HG03439 (cell line): ENCODE measurements at regions not wholly inside any gene's neighbourhood (a gene's known extent, or its start where the extent isn't known, plus 50 kb on each side); places are given as distances from the start of the nearest gene placed in this dataset.

ENCODE experiments used
- ATAC-seq: cut with Tn5 transposase; IDR thresholded peaks from one replicate; pipeline ENCODE4 v1.9.1; 2021; ENCODE audit warnings: mild to moderate bottlenecking, moderate library complexity; ENCODE audit not compliant: unreplicated experiment

- no peak for ATAC-seq
Measured at GRCh38 chr2:62284471-62284870, 88.6 kb downstream of the B3GNT2 start.

GRCh38 chr2:62283147-62283546 is 87.2 kb downstream of the B3GNT2 start:
- no peak for ATAC-seq

GRCh38 chr2:62281663-62282062 is 85.7 kb downstream of the B3GNT2 start:
- ATAC-seq: no peak

GRCh38 chr2:62277688-62278087 is 81.8 kb downstream of the B3GNT2 start:
- no peak for ATAC-seq
